Kidney tubule cell (primary cell): ENCODE measurements at regions not wholly inside any gene's neighbourhood (a gene's known extent, or its start where the extent isn't known, plus 50 kb on each side); places are given as distances from the start of the nearest gene placed in this dataset.

Experiments
- DNase-seq: peaks from one replicate; pipeline ENCODE4 v3.0.0-alpha.2; 2018; ENCODE audit warnings: low spot score

DNA sequence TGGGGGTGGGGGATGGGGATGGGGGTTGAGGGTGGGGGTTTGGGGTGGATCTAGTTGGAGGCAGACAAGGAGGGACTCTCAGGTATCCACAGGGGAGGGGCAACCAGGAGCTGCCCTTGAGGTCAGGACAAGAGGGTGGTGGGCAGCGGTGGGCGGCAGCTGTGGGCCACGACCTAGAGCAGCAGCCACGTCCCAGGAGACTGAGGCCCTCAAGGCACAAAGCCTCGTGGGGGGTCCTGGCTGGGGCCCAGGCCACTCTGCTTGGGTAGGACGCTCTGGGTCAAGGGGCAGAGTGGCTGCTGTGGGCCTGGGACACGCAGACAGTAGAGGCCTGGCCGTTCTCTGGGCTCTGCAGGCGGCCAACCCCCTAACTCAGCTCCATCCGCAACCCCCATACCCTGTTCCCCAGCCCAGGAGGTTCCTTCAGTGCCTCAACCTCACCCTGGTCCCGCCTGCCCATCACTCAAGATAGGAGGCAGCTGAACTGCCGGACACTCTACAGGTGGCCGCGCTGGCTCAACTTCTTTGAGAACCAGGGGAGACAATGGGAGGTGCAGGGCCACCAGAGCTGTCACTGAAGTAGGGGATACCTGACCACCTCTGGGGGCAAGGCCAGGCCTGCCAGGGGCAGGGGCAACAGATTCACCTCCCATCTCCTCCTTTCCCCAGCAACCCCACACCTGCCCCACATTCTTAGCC lies 75.6 kb downstream of the ENGASE start:
- no peak for DNase-seq

DNA sequence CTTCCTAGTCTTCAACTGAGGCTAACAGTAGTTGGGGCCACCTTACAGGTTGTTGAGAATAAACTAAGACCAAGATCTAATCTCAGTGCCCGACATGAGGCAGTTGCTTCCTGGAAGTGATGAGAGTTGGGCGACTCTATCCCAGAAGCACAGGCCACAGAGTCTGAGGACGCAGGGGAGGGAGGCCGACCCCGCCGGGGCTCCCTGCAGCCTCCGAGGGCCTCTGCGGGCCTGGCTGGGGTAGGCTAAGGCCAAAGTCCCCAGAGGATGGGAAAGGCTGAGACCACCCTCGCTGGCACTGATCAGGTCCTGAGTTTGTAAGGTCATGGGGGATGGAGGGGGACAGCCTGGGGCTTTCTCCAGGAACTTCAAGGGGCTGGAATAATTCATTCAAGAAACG lies 74.0 kb downstream of the ENGASE start:
- DNase-seq, result no peak

DNA sequence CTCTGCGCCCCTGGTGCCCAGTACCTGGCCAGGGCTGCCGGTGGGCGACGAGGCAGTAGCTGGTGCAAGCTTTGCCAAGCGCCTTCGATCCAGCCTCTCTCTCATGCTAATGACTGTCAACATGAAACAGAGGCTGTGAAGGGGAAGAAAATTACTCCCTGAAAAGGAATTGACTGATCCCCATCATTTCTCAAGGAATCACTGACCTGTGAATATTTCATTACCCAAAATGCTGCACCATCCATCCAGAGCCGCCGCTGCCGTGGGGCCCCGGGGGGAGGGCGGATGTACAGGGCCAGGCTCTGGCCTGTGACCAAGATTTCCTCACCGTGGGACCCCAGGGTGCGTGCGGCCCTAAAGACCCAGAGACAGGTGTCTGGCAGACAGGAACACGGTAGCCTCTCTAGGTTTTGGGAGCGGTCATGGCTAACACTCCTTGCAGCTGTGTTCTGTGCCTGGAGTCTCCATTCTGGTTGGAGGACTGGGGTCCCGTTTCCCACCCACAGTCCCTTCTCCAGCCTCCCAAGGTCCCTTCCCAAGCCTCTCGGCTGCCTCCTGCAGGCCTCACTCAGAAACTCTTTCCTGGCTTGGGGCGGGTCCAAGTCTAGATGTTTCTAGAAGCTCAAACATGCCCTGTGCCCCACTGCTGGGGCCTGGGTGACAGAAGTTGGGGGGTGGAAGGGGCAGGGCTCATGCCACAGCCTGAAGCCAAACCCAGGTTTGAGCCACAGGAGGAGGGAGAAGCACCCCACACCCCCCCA lies 73.3 kb downstream of the ENGASE start:
- no peak for DNase-seq

DNA sequence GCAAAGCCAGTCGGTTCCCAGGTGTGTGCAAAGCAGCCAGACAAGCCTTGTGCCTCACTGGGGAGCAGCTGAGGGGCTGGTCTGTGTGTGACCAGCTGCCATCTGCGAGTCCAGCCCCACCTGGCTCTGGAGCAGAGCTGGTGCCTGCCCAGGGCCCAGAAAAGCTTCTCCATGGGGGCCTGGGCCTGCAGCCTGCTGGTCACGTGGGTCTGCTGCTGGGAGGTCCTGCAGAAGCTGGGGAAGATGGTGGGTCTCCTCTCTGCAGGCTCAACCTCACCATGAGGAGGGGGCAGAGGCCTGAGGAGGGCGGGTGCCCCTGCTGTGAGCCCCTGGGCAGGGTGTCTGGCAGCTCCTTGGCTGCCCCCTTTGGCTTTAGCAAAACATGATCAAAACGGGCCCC lies 71.9 kb downstream of the ENGASE start:
- no peak for DNase-seq

DNA sequence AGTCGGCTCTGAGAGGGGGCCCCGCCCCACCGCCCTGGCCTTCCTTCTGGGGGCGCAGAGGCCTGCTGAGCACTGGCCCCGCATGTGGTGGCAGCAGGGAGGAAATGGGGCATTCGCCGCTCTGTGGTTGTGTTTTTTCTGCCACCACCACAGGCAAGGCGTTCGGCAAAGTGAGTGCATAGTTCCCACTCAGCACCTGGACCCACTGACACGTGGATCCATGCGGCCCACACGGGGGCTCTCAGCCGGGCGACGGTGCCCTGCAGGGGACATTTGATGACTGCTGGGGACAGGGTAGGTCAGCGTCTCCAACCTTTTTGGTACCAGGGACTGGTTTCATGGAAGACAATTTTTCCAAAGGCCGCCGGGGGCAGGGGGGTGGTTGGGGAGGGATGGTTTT lies 70.9 kb downstream of the ENGASE start:
- DNase-seq, result no peak

DNA sequence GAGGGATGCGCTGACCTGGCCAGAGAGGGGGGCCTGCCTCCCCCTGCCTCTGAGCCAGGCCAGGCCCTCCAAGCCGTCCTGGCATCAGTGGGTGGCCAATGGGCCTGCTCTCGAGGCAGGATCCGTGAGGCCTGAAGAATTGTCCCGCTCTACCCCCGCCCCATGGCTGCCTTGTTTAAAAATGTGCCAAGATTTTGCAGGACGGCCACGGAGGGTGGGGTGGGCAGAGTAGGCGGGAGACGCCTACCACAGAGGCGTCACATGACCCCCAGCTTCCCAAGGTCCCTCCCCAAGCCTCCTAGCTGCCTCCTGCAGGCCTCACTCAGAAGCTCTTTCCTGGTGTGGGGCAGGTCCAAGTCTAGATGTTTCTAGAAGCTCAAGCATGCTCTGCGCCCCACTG lies 69.5 kb downstream of the ENGASE start:
- no peak for DNase-seq

DNA sequence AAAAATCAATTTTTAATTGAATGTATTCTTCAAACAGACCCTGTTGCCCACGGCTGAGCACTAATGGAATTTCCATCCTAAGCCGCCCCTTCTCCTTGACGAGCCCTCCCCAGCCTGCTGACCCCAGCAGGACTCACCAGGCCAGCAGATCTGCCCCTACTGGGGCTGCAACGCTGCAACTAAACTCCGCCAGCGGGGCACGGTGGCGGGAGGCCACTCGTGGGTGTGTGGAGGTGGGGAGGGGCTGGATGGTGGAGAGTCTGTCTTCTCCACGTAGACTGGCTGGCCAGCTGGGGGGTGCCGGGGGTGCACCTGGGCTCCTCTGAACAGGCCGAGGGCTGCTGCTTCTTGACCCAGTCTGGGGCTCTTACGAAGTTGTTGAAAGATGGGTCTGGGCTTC lies 67.8 kb downstream of the ENGASE start:
- no peak for DNase-seq

DNA sequence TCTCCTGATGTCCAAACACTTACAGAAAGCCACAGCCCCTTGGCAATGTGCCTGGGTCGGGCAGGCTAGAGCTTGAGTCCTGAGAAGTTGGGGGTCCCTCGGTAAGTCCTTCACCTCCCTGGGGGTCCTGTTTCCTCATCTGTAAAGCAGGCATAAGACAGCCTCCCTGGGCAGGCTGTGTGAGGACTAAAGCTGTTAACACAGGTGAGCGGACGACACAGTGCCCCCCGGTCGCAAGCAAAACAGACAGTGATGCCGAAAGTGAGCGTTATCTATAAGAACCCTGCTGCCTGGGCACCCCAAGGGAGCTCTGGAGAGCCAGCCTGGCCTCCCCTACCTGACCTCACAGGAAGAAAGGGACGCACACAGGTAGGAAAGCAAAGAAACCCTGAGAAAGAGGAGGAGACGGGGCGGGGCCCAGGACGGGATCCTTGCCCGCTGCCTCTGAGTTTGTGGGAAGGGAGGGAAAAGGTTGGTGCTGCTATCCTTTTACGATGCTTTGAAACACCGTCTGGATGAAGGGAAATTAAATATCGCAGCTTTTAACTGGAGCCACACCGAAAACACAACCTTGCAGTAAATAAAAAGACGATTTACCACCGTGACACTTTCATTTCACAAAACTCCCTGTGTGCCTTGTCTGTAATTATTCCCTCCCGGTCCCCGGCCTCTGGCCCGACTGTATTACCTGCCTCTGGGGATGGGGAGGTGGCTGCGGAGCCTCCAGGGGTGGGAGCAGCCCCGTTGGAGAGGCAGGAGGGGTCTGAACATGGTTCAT lies 67.1 kb downstream of the ENGASE start:
- DNase-seq, result no peak

DNA sequence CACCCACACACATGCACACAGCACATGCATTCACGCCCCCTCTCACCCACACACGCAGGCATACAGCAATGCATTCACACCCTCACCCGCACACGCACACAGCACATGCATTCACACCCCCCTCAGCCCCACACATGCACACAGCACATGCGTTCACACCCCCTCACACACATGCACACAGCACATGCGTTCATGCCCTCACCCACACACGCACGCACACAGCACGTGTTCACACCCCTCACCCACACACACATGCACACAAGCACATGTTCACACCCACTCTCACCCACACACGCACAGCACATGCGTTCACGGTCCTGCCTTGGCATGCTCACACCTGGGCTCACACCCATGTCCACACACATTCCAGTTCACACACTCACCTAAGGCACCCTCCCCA lies 64.2 kb downstream of the ENGASE start:
- no peak for DNase-seq

DNA sequence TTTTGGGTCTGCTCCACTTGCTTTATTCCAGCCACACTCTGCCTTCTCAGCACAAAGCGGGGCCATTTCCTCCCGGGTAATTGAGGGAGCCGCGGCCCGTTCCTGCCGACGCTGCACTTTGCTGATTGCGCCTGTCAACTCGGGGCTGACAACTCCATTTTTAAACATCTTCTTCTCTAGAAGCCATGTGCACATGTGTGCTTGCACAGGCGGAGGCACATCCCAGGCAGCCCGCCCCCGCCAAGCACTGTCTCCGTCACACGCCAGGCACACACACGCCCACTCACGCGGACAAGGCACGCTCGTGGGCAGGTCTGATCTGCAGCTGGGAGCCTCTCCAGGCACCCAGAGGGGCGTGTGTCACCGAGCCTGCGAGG lies 63.2 kb downstream of the ENGASE start:
- DNase-seq, result no peak

DNA sequence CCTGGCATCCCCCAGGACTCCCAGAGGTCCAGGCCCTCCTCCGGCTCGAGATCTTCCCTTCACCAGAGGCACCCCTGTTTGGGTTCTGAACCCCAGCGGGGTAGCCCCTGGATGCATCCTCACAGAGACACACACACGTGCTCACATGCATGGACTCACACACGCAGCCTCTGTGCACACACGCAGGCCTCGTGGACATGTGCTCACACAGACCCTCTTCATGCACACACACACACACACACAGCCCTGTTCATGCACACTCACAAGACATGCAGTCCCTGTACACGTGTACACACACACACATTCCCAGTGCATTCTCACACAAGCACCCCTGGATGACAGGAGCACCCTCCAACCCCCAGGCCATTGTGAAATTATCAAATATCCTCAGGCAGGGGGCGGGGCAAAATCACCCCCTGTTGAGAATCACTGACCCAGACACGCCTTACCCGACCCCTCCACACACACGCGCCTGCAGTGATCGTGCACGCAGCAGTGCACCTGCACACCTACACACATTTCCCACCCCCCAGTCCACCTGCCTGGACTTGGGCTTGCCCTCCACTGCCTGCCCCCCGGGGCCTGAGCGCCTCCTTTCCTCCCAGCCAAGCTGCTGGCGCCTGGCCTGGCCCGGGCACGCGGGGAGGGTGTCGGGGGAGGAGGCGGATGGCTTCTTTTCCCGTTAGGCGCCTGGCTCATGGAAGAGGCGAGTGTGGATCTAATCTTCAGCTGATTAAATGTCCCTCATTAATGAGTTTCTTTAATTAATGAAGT lies 62.6 kb downstream of the ENGASE start:
- no peak for DNase-seq

DNA sequence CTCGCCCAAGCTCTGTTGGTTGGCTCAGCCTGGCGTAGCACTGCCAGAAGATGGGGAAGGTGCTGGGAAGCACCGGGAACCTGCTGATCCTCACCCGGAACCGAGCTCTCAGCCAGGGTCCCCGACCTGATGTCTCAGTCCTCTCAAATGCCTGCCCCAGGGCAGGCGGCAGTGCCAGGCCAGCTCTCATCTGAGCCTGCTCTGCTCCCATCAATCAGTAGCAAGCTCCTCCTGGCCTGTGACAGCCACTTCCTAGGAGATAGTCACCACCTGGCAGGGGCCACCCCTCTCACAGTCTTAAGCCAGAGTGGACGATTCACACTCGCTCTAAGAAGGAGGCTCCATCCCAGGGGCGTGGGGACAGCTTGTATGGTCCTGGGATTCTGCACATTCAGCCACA lies 62.0 kb downstream of the ENGASE start:
- no peak for DNase-seq
